ENCODE measurements at regions not wholly inside any gene's neighbourhood (a gene's known extent, or its start where the extent isn't known, plus 50 kb on each side); places are given as distances from the start of the nearest gene placed in this dataset.
A peak's percentile ranks its signal among the peaks of the same experiment; 100 is the strongest.
"Not testable (repeated sequence)": the region's sequence is repeated elsewhere in the genome, so short reads cannot be mapped to it uniquely, and the experiment has no call there.

- H3K9me3 ChIP-seq (ENCODE audit: low read length); H4K20me1 ChIP-seq (ENCODE audit: low read length); H3K27me3 ChIP-seq (ENCODE audit: low read length); H3K9ac ChIP-seq (ENCODE audit: low read length); H3K4me2 ChIP-seq (ENCODE audit: low read length); H3K79me2 ChIP-seq (ENCODE audit: low read length); BruUV-seq (replicated peaks); POLR2A ChIA-PET (ENCODE audit: unreplicated experiment); CTCF ChIA-PET; H3F3A ChIP-seq (ENCODE audit: low read length, unreplicated experiment); ATAC-seq; H3K4me3 ChIP-seq (ENCODE audit: low read length); H3K27ac ChIP-seq (ENCODE audit: low read length); DNase-seq; H2AFZ ChIP-seq (ENCODE audit: low read length); H3K36me3 ChIP-seq (ENCODE audit: low read depth, low read length); H3K4me1 ChIP-seq (ENCODE audit: insufficient read depth, low read length); intact Hi-C loops (cut with micrococcal nuclease); H3K9me2 ChIP-seq (replicated peaks; ENCODE audit: low read length): not testable (repeated sequence)
Observed at GRCh38 chr1:121092329-121092968, 91.7 kb downstream of the FAM72B start.

GRCh38 chr1:121095014-121095413 is 89.1 kb downstream of the FAM72B start:
- CTCF ChIA-PET; intact Hi-C loops (cut with micrococcal nuclease); POLR2A ChIA-PET (ENCODE audit: unreplicated experiment); H3K79me2 ChIP-seq (ENCODE audit: low read length); H3K27ac ChIP-seq (ENCODE audit: low read length); DNase-seq; H3K9me3 ChIP-seq (ENCODE audit: low read length); H3F3A ChIP-seq (ENCODE audit: low read length, unreplicated experiment); H2AFZ ChIP-seq (ENCODE audit: low read length); H3K4me2 ChIP-seq (ENCODE audit: low read length); H4K20me1 ChIP-seq (ENCODE audit: low read length); BruUV-seq (replicated peaks); ATAC-seq; H3K9me2 ChIP-seq (replicated peaks; ENCODE audit: low read length); H3K4me1 ChIP-seq (ENCODE audit: insufficient read depth, low read length); H3K27me3 ChIP-seq (ENCODE audit: low read length); H3K9ac ChIP-seq (ENCODE audit: low read length); H3K36me3 ChIP-seq (ENCODE audit: low read depth, low read length); H3K4me3 ChIP-seq (ENCODE audit: low read length): not testable (repeated sequence)

- POLR2A ChIA-PET (ENCODE audit: unreplicated experiment); H3K27me3 ChIP-seq (ENCODE audit: low read length); H4K20me1 ChIP-seq (ENCODE audit: low read length); H3K27ac ChIP-seq (ENCODE audit: low read length); H3K79me2 ChIP-seq (ENCODE audit: low read length); H3K9ac ChIP-seq (ENCODE audit: low read length); intact Hi-C loops (cut with micrococcal nuclease); H3K36me3 ChIP-seq (ENCODE audit: low read depth, low read length); H2AFZ ChIP-seq (ENCODE audit: low read length); H3K4me1 ChIP-seq (ENCODE audit: insufficient read depth, low read length); H3F3A ChIP-seq (ENCODE audit: low read length, unreplicated experiment); H3K9me3 ChIP-seq (ENCODE audit: low read length); BruUV-seq (replicated peaks); CTCF ChIA-PET; H3K9me2 ChIP-seq (replicated peaks; ENCODE audit: low read length): not testable (repeated sequence)
- DNase-seq (peak; percentile 83), ATAC-seq (peak; percentile 97)
- peak; percentile 27 for TF ChIP-seq CTCF (conservative IDR thresholded peaks at IDR 0.05; ENCODE audit: low read depth, low read length)
- H3K4me2 ChIP-seq (ENCODE audit: low read length) = peak overlapping the region; percentile 44; the same call in 1 of the 2 replicates
- peak overlapping the region; percentile 52; the same call in 1 of the 2 replicates for H3K4me3 ChIP-seq (ENCODE audit: low read length)
Observed at GRCh38 chr1:121097127-121097866, 86.8 kb downstream of the FAM72B start.

GRCh38 chr1:121097867-121098215 is 86.3 kb downstream of the FAM72B start:
- ATAC-seq = peak; percentile 39
- H3F3A ChIP-seq (ENCODE audit: low read length, unreplicated experiment); CTCF ChIA-PET; H3K27me3 ChIP-seq (ENCODE audit: low read length); H3K4me1 ChIP-seq (ENCODE audit: insufficient read depth, low read length); H3K36me3 ChIP-seq (ENCODE audit: low read depth, low read length); DNase-seq; H3K9me3 ChIP-seq (ENCODE audit: low read length); intact Hi-C loops (cut with micrococcal nuclease); H3K27ac ChIP-seq (ENCODE audit: low read length); H4K20me1 ChIP-seq (ENCODE audit: low read length); BruUV-seq (replicated peaks); H3K9ac ChIP-seq (ENCODE audit: low read length); POLR2A ChIA-PET (ENCODE audit: unreplicated experiment); H3K9me2 ChIP-seq (replicated peaks; ENCODE audit: low read length); H2AFZ ChIP-seq (ENCODE audit: low read length); H3K79me2 ChIP-seq (ENCODE audit: low read length): not testable (repeated sequence)
- peak overlapping the region; percentile 44; the same call in 1 of the 2 replicates for H3K4me2 ChIP-seq (ENCODE audit: low read length)
- H3K4me3 ChIP-seq (ENCODE audit: low read length) = peak overlapping the region; percentile 52; the same call in 1 of the 2 replicates

GRCh38 chr1:121109025-121109424 is 75.1 kb downstream of the FAM72B start:
- ATAC-seq; H3K9ac ChIP-seq (ENCODE audit: low read length); POLR2A ChIA-PET (ENCODE audit: unreplicated experiment); H3K4me1 ChIP-seq (ENCODE audit: insufficient read depth, low read length); intact Hi-C loops (cut with micrococcal nuclease); H3K79me2 ChIP-seq (ENCODE audit: low read length); H3K4me3 ChIP-seq (ENCODE audit: low read length); CTCF ChIA-PET; H3K4me2 ChIP-seq (ENCODE audit: low read length); DNase-seq; BruUV-seq (replicated peaks); H3K27ac ChIP-seq (ENCODE audit: low read length); H3K9me3 ChIP-seq (ENCODE audit: low read length); H4K20me1 ChIP-seq (ENCODE audit: low read length); H3F3A ChIP-seq (ENCODE audit: low read length, unreplicated experiment); H3K9me2 ChIP-seq (replicated peaks; ENCODE audit: low read length); H2AFZ ChIP-seq (ENCODE audit: low read length); H3K27me3 ChIP-seq (ENCODE audit: low read length); H3K36me3 ChIP-seq (ENCODE audit: low read depth, low read length): not testable (repeated sequence)

GRCh38 chr1:121116522-121117297 is 67.4 kb downstream of the FAM72B start:
- H3K9ac ChIP-seq (ENCODE audit: low read length); H3K4me1 ChIP-seq (ENCODE audit: insufficient read depth, low read length); H4K20me1 ChIP-seq (ENCODE audit: low read length); H3K27ac ChIP-seq (ENCODE audit: low read length); H3K79me2 ChIP-seq (ENCODE audit: low read length); H3K9me2 ChIP-seq (replicated peaks; ENCODE audit: low read length); CTCF ChIA-PET; H3K36me3 ChIP-seq (ENCODE audit: low read depth, low read length); H3F3A ChIP-seq (ENCODE audit: low read length, unreplicated experiment); H3K27me3 ChIP-seq (ENCODE audit: low read length); intact Hi-C loops (cut with micrococcal nuclease); POLR2A ChIA-PET (ENCODE audit: unreplicated experiment); H3K9me3 ChIP-seq (ENCODE audit: low read length): not testable (repeated sequence)
- TSS peak; percentile 87 for BruUV-seq (replicated peaks)
- Histone ChIP-seq H3K4me2 (ENCODE audit: low read length) (peak overlapping the region; percentile 77), H3K4me3 (ENCODE audit: low read length) (peak overlapping the region; percentile 60), H2AFZ (ENCODE audit: low read length) (peak overlapping the region; percentile 65)
- peak; percentile 72 for ATAC-seq
- DNase-seq = peak; percentile 34

Data from PC-3 (cell line).